ENCODE measurements at regions not wholly inside any gene's neighbourhood (a gene's known extent, or its start where the extent isn't known, plus 50 kb on each side); places are given as distances from the start of the nearest gene placed in this dataset.
"Not testable (repeated sequence)": the region's sequence is repeated elsewhere in the genome, so short reads cannot be mapped to it uniquely, and the experiment has no call there.

DNA sequence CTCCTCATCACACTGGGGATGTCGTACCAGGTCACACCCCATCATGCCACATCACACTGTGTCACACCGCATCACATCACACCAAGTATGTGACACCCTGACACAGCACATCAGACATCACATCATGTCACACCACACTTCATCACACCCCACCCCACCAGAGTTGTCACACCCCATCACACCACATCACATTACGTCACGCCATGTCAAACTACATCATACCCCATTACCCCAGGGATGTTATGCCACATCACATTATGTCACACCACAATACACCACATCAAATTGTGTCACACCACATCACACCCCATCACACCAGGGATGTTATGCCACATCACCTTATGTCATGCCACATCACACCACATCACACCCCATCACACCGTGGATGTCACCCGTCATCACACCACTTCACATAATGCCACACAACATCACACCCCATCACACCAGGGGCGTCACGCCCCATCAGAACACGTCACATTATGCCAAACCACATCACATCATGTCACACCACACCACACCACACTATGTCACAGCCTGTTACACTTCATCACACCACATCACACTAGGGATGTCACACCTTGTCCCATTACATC lies 133.6 kb downstream of the TMEM121 start:
- no peaks in the 10 kb centered on the region for H3K4me1 ChIP-seq
- Mint-ChIP-seq H3K36me3 (ENCODE audit: insufficient read depth, unreplicated experiment) (no peaks in the 10 kb centered on the region), H3K9me3 (ENCODE audit: unreplicated experiment) (peaks cover 42% of the 10 kb centered on the region), H3K4me3 (ENCODE audit: unreplicated experiment) (no peak overlapping the region), H3K27me3 (ENCODE audit: insufficient read depth, unreplicated experiment) (peaks cover 12% of the 10 kb centered on the region), H3K4me1 (ENCODE audit: low read depth, unreplicated experiment) (no peaks in the 10 kb centered on the region), H3K27ac (ENCODE audit: unreplicated experiment) (no peak overlapping the region)
- no peaks in the 10 kb centered on the region for H3K27me3 ChIP-seq (replicated peaks; ENCODE audit: control insufficient read depth, insufficient read depth, low read length)
- intact Hi-C loops (cut with micrococcal nuclease; ENCODE audit: unreplicated experiment) = no loop called here
- no TSS peak for BruUV-seq (replicated peaks)
- H3K36me3 ChIP-seq (ENCODE audit: control insufficient read depth, insufficient read depth, low read length) = no peaks in the 10 kb centered on the region
- TF ChIP-seq, protein P1, sequence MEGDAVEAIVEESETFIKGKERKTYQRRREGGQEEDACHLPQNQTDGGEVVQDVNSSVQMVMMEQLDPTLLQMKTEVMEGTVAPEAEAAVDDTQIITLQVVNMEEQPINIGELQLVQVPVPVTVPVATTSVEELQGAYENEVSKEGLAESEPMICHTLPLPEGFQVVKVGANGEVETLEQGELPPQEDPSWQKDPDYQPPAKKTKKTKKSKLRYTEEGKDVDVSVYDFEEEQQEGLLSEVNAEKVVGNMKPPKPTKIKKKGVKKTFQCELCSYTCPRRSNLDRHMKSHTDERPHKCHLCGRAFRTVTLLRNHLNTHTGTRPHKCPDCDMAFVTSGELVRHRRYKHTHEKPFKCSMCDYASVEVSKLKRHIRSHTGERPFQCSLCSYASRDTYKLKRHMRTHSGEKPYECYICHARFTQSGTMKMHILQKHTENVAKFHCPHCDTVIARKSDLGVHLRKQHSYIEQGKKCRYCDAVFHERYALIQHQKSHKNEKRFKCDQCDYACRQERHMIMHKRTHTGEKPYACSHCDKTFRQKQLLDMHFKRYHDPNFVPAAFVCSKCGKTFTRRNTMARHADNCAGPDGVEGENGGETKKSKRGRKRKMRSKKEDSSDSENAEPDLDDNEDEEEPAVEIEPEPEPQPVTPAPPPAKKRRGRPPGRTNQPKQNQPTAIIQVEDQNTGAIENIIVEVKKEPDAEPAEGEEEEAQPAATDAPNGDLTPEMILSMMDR (IDR thresholded peaks at IDR 0.05; ENCODE audit: insufficient read depth in 1 of 2, low read depth in 1 of 2, low read length in 1 of 2, severe bottlenecking in 1 of 2, unreplicated experiment in 1 of 2) = no peak
- POLR2A ChIA-PET = no interaction called here
- no peaks in the 10 kb centered on the region for H3K9me3 ChIP-seq
- CTCF ChIA-PET = no interaction called here
- no peak for DNase-seq
- H3K4me3 ChIP-seq (ENCODE audit: low read depth, low read length) = no peak overlapping the region

GRCh38 chr14:105660816-105661531 lies 134.6 kb downstream of the TMEM121 start:
- Mint-ChIP-seq H3K4me1 (ENCODE audit: low read depth, unreplicated experiment) (no peaks in the 10 kb centered on the region), H3K36me3 (ENCODE audit: insufficient read depth, unreplicated experiment) (no peaks in the 10 kb centered on the region), H3K27ac (ENCODE audit: unreplicated experiment) (no peak overlapping the region), H3K27me3 (ENCODE audit: insufficient read depth, unreplicated experiment) (peaks cover 12% of the 10 kb centered on the region), H3K9me3 (ENCODE audit: unreplicated experiment) (peaks cover 42% of the 10 kb centered on the region), H3K4me3 (ENCODE audit: unreplicated experiment) (no peak overlapping the region)
- CTCF ChIA-PET = no interaction called here
- Histone ChIP-seq H3K36me3 (ENCODE audit: control insufficient read depth, insufficient read depth, low read length) (no peaks in the 10 kb centered on the region), H3K9me3 (no peaks in the 10 kb centered on the region), H3K27me3 (replicated peaks; ENCODE audit: control insufficient read depth, insufficient read depth, low read length) (no peaks in the 10 kb centered on the region), H3K4me3 (ENCODE audit: low read depth, low read length) (no peak overlapping the region), H3K4me1 (no peaks in the 10 kb centered on the region)
- DNase-seq = no peak
- POLR2A ChIA-PET = no interaction called here
- BruUV-seq (replicated peaks) = no TSS peak
- intact Hi-C loops (cut with micrococcal nuclease; ENCODE audit: unreplicated experiment) = no loop called here
- TF ChIP-seq, protein P1 (IDR thresholded peaks at IDR 0.05; ENCODE audit: insufficient read depth in 1 of 2, low read depth in 1 of 2, low read length in 1 of 2, severe bottlenecking in 1 of 2, unreplicated experiment in 1 of 2) = no peak

- Mint-ChIP-seq H3K9me3 (ENCODE audit: unreplicated experiment) (peaks cover 42% of the 10 kb centered on the region), H3K27me3 (ENCODE audit: insufficient read depth, unreplicated experiment) (peaks cover 16% of the 10 kb centered on the region)
- H3K4me1 Mint-ChIP-seq (ENCODE audit: low read depth, unreplicated experiment); POLR2A ChIA-PET; H3K4me3 ChIP-seq (ENCODE audit: low read depth, low read length); H3K36me3 ChIP-seq (ENCODE audit: control insufficient read depth, insufficient read depth, low read length); H3K27ac Mint-ChIP-seq (ENCODE audit: unreplicated experiment); CTCF ChIA-PET; BruUV-seq (replicated peaks); H3K4me1 ChIP-seq; H3K9me3 ChIP-seq; H3K36me3 Mint-ChIP-seq (ENCODE audit: insufficient read depth, unreplicated experiment); H3K27me3 ChIP-seq (replicated peaks; ENCODE audit: control insufficient read depth, insufficient read depth, low read length); DNase-seq; H3K4me3 Mint-ChIP-seq (ENCODE audit: unreplicated experiment); intact Hi-C loops (cut with micrococcal nuclease; ENCODE audit: unreplicated experiment): not testable (repeated sequence)
These were observed 135.7 kb downstream of the TMEM121 start for GRCh38 chr14:105662043-105662442.

DNA sequence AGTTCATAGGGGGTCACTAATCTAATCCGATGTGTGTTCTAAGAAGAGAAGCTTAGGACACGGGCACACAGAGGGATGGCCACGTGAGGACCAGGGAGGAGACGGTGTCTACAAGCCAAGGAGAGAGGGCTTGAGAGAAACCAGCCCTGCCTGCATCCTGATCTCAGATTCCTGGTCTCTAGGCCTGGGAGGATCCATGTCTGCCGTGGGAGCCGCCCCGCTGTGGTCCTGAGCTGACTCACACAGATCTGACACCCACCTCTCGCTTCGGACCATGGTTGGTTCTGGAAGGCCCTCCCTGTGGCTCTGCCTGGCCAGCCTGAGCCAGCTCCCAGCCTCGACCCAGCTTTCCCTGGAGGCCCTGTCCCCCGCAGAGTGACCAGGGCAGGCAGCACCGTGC lies 136.2 kb downstream of the TMEM121 start:
- H3K36me3 ChIP-seq (ENCODE audit: control insufficient read depth, insufficient read depth, low read length); H3K4me1 Mint-ChIP-seq (ENCODE audit: low read depth, unreplicated experiment); H3K4me3 ChIP-seq (ENCODE audit: low read depth, low read length); H3K27me3 ChIP-seq (replicated peaks; ENCODE audit: control insufficient read depth, insufficient read depth, low read length); intact Hi-C loops (cut with micrococcal nuclease; ENCODE audit: unreplicated experiment); BruUV-seq (replicated peaks); H3K4me3 Mint-ChIP-seq (ENCODE audit: unreplicated experiment); H3K4me1 ChIP-seq; H3K27ac Mint-ChIP-seq (ENCODE audit: unreplicated experiment); CTCF ChIA-PET; H3K36me3 Mint-ChIP-seq (ENCODE audit: insufficient read depth, unreplicated experiment); DNase-seq; H3K9me3 ChIP-seq; POLR2A ChIA-PET: not testable (repeated sequence)
- Mint-ChIP-seq H3K9me3 (ENCODE audit: unreplicated experiment) (peaks cover 38% of the 10 kb centered on the region), H3K27me3 (ENCODE audit: insufficient read depth, unreplicated experiment) (peaks cover 16% of the 10 kb centered on the region)

GRCh38 chr14:105663323-105663722 lies 136.9 kb downstream of the TMEM121 start:
- Mint-ChIP-seq H3K27me3 (ENCODE audit: insufficient read depth, unreplicated experiment) (peaks cover 16% of the 10 kb centered on the region), H3K9me3 (ENCODE audit: unreplicated experiment) (peaks cover 30% of the 10 kb centered on the region)
- H3K36me3 Mint-ChIP-seq (ENCODE audit: insufficient read depth, unreplicated experiment); POLR2A ChIA-PET; CTCF ChIA-PET; H3K4me1 Mint-ChIP-seq (ENCODE audit: low read depth, unreplicated experiment); H3K36me3 ChIP-seq (ENCODE audit: control insufficient read depth, insufficient read depth, low read length); BruUV-seq (replicated peaks); H3K4me3 ChIP-seq (ENCODE audit: low read depth, low read length); H3K9me3 ChIP-seq; H3K27ac Mint-ChIP-seq (ENCODE audit: unreplicated experiment); H3K27me3 ChIP-seq (replicated peaks; ENCODE audit: control insufficient read depth, insufficient read depth, low read length); H3K4me1 ChIP-seq; intact Hi-C loops (cut with micrococcal nuclease; ENCODE audit: unreplicated experiment); H3K4me3 Mint-ChIP-seq (ENCODE audit: unreplicated experiment); DNase-seq: not testable (repeated sequence)
